HG02759 (cell line): ENCODE measurements at regions not wholly inside any gene's neighbourhood (a gene's known extent, or its start where the extent isn't known, plus 50 kb on each side); places are given as distances from the start of the nearest gene placed in this dataset.

Experiments used
- ATAC-seq: cut with Tn5 transposase; IDR thresholded peaks from one replicate; pipeline ENCODE4 v1.9.1; 2021; ENCODE audit warnings: mild to moderate bottlenecking, moderate library complexity; ENCODE audit not compliant: unreplicated experiment

- no peak for ATAC-seq
Observed at GRCh38 chr21:35672313-35672712, 388.0 kb downstream of the SETD4 start.

GRCh38 chr21:35664683-35665082 is 395.6 kb downstream of the SETD4 start:
- ATAC-seq, result no peak

GRCh38 chr21:35663856-35664606 is 396.3 kb downstream of the SETD4 start:
- ATAC-seq, result no peak

- ATAC-seq, result no peak
Observed at GRCh38 chr21:35658242-35658641, 402.1 kb downstream of the SETD4 start.

- ATAC-seq, result no peak
Observed at GRCh38 chr21:35652872-35653271, 407.5 kb downstream of the SETD4 start.

- no peak for ATAC-seq
Observed at GRCh38 chr21:35652196-35652595, 408.1 kb downstream of the SETD4 start.

GRCh38 chr21:35651196-35651595 is 409.1 kb downstream of the SETD4 start:
- no peak for ATAC-seq

- no peak for ATAC-seq
Observed at GRCh38 chr21:35649186-35649585, 411.1 kb downstream of the SETD4 start.

GRCh38 chr21:35648512-35648911 is 411.8 kb downstream of the SETD4 start:
- no peak for ATAC-seq

- ATAC-seq, result no peak
Observed at GRCh38 chr21:35646606-35647005, 413.7 kb downstream of the SETD4 start.

- ATAC-seq, result no peak
Observed at GRCh38 chr21:35645991-35646390, 414.3 kb downstream of the SETD4 start.

- ATAC-seq, result no peak
Observed at GRCh38 chr21:35644523-35644922, 415.8 kb downstream of the SETD4 start.

- no peak for ATAC-seq
Observed at GRCh38 chr21:35643176-35643575, 417.1 kb downstream of the SETD4 start.

GRCh38 chr21:35641271-35642016 is 418.9 kb downstream of the SETD4 start:
- no peak for ATAC-seq

GRCh38 chr21:35637431-35637830 is 422.9 kb downstream of the SETD4 start:
- ATAC-seq, result no peak

GRCh38 chr21:35635994-35636393 is 424.3 kb downstream of the SETD4 start:
- ATAC-seq, result no peak

- no peak for ATAC-seq
Observed at GRCh38 chr21:35635261-35635660, 425.1 kb downstream of the SETD4 start.

- ATAC-seq, result no peak
Observed at GRCh38 chr21:35633501-35633900, 426.8 kb downstream of the SETD4 start.

GRCh38 chr21:35632711-35633110 is 427.6 kb downstream of the SETD4 start:
- no peak for ATAC-seq

- no peak for ATAC-seq
Observed at GRCh38 chr21:35628316-35628715, 432.0 kb downstream of the SETD4 start.

GRCh38 chr21:35627462-35627861 is 432.9 kb downstream of the SETD4 start:
- no peak for ATAC-seq

GRCh38 chr21:35625576-35625975 is 434.8 kb downstream of the SETD4 start:
- no peak for ATAC-seq
